ENCODE measurements at regions not wholly inside any gene's neighbourhood (a gene's known extent, or its start where the extent isn't known, plus 50 kb on each side); places are given as distances from the start of the nearest gene placed in this dataset.

DNA sequence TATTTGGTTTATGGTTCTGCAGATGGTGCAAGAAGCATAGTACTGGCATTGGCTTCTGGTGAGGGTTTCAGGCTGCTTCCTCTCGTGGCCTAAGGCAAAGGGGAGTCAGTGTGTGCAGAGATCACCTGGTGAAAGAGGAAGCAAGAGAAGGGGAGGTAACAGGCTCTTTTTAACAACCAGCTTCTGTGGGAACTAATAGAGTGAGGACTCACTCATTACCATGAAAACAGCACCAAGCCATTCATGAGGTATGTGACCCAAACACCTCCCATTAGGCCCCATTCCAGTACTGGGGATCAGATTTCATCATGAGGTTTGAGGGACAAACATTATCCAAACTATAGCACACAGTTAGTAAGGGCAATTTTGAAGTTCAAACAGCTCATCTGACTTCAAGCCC, 263.5 kb downstream of the TMEM38B start:
- TF ChIP-seq ZBTB7A (IDR thresholded peaks at IDR 0.05; ENCODE audit: low read depth) (no peak), YY1 (IDR thresholded peaks at IDR 0.05; ENCODE audit: low read depth) (no peak), NFIC (IDR thresholded peaks at IDR 0.05) (peak; percentile 25; the same call in 1 of the 2 replicates), CEBPB (IDR thresholded peaks at IDR 0.05) (no peak), FOXM1 (IDR thresholded peaks at IDR 0.05; ENCODE audit: borderline replicate concordance, low read depth) (no peak), EP300 (IDR thresholded peaks at IDR 0.05; ENCODE audit: borderline replicate concordance) (peak; percentile 22; the same call in 1 of the 2 replicates), CREB1 (IDR thresholded peaks at IDR 0.05; ENCODE audit: low read depth) (no peak), TEAD4 (IDR thresholded peaks at IDR 0.05) (0 out of 2 replicates have a peak, but pooled peaks have one; percentile 9), USF1 (IDR thresholded peaks at IDR 0.05) (no peak), RAD21 (IDR thresholded peaks at IDR 0.05; ENCODE audit: low read depth) (no peak), TAF1 (IDR thresholded peaks at IDR 0.05; ENCODE audit: low read depth) (no peak)
- TF ChIP-seq, protein P1, sequence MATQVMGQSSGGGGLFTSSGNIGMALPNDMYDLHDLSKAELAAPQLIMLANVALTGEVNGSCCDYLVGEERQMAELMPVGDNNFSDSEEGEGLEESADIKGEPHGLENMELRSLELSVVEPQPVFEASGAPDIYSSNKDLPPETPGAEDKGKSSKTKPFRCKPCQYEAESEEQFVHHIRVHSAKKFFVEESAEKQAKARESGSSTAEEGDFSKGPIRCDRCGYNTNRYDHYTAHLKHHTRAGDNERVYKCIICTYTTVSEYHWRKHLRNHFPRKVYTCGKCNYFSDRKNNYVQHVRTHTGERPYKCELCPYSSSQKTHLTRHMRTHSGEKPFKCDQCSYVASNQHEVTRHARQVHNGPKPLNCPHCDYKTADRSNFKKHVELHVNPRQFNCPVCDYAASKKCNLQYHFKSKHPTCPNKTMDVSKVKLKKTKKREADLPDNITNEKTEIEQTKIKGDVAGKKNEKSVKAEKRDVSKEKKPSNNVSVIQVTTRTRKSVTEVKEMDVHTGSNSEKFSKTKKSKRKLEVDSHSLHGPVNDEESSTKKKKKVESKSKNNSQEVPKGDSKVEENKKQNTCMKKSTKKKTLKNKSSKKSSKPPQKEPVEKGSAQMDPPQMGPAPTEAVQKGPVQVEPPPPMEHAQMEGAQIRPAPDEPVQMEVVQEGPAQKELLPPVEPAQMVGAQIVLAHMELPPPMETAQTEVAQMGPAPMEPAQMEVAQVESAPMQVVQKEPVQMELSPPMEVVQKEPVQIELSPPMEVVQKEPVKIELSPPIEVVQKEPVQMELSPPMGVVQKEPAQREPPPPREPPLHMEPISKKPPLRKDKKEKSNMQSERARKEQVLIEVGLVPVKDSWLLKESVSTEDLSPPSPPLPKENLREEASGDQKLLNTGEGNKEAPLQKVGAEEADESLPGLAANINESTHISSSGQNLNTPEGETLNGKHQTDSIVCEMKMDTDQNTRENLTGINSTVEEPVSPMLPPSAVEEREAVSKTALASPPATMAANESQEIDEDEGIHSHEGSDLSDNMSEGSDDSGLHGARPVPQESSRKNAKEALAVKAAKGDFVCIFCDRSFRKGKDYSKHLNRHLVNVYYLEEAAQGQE (IDR thresholded peaks at IDR 0.05; ENCODE audit: low read depth), result no peak

- no peak for TF ChIP-seq MAX (IDR thresholded peaks at IDR 0.05)
- TF ChIP-seq, protein P1 (IDR thresholded peaks at IDR 0.05; ENCODE audit: low read depth), result no peak
- no peak for TF ChIP-seq TEAD4 (IDR thresholded peaks at IDR 0.05)
- TF ChIP-seq CREB1 (IDR thresholded peaks at IDR 0.05; ENCODE audit: low read depth), result no peak
- no peak for TF ChIP-seq ZBTB7A (IDR thresholded peaks at IDR 0.05; ENCODE audit: low read depth)
- no peak for TF ChIP-seq EGR1 (IDR thresholded peaks at IDR 0.05)
- no peak for TF ChIP-seq RAD21 (IDR thresholded peaks at IDR 0.05; ENCODE audit: low read depth)
- no peak for TF ChIP-seq TCF12 (IDR thresholded peaks at IDR 0.05; ENCODE audit: low read depth)
- TF ChIP-seq USF1 (IDR thresholded peaks at IDR 0.05), result no peak
- TF ChIP-seq NFIC (IDR thresholded peaks at IDR 0.05), result no peak
- TF ChIP-seq TAF1 (IDR thresholded peaks at IDR 0.05; ENCODE audit: low read depth), result no peak
- no peak for TF ChIP-seq EP300 (IDR thresholded peaks at IDR 0.05; ENCODE audit: borderline replicate concordance)
- no peak for TF ChIP-seq CEBPB (IDR thresholded peaks at IDR 0.05)
- no peak for TF ChIP-seq YY1 (IDR thresholded peaks at IDR 0.05; ENCODE audit: low read depth)
- no peak for TF ChIP-seq FOXM1 (IDR thresholded peaks at IDR 0.05; ENCODE audit: borderline replicate concordance, low read depth)
Observed at GRCh38 chr9:105958587-105958986, 264.2 kb downstream of the TMEM38B start.

- TF ChIP-seq TAF1 (IDR thresholded peaks at IDR 0.05; ENCODE audit: low read depth) (no peak), NFIC (IDR thresholded peaks at IDR 0.05) (no peak), ZBTB7A (IDR thresholded peaks at IDR 0.05; ENCODE audit: low read depth) (no peak), TCF12 (IDR thresholded peaks at IDR 0.05; ENCODE audit: low read depth) (no peak), FOXM1 (IDR thresholded peaks at IDR 0.05; ENCODE audit: borderline replicate concordance, low read depth) (no peak), USF1 (IDR thresholded peaks at IDR 0.05) (no peak), RAD21 (IDR thresholded peaks at IDR 0.05; ENCODE audit: low read depth) (no peak), CREB1 (IDR thresholded peaks at IDR 0.05; ENCODE audit: low read depth) (no peak)
- TF ChIP-seq, protein P1 (IDR thresholded peaks at IDR 0.05; ENCODE audit: low read depth), result no peak
Observed at GRCh38 chr9:105959531-105959930, 265.2 kb downstream of the TMEM38B start.

GRCh38 chr9:105963343-105964099, 269.2 kb downstream of the TMEM38B start:
- no peak for TF ChIP-seq ZBTB7A (IDR thresholded peaks at IDR 0.05; ENCODE audit: low read depth)
- TF ChIP-seq CREB1 (IDR thresholded peaks at IDR 0.05; ENCODE audit: low read depth), result no peak
- no peak for TF ChIP-seq FOXM1 (IDR thresholded peaks at IDR 0.05; ENCODE audit: borderline replicate concordance, low read depth)
- no peak for TF ChIP-seq USF1 (IDR thresholded peaks at IDR 0.05)
- TF ChIP-seq, protein P1 (IDR thresholded peaks at IDR 0.05; ENCODE audit: low read depth), result no peak
- TF ChIP-seq NFIC (IDR thresholded peaks at IDR 0.05), result no peak
- TF ChIP-seq TEAD4 (IDR thresholded peaks at IDR 0.05), result no peak
- TF ChIP-seq EP300 (IDR thresholded peaks at IDR 0.05; ENCODE audit: borderline replicate concordance), result no peak
- TF ChIP-seq YY1 (IDR thresholded peaks at IDR 0.05; ENCODE audit: low read depth), result no peak
- no peak for TF ChIP-seq RAD21 (IDR thresholded peaks at IDR 0.05; ENCODE audit: low read depth)
- TF ChIP-seq EGR1 (IDR thresholded peaks at IDR 0.05), result no peak
- no peak for TF ChIP-seq TAF1 (IDR thresholded peaks at IDR 0.05; ENCODE audit: low read depth)
- TF ChIP-seq CEBPB (IDR thresholded peaks at IDR 0.05), result no peak
- no peak for TF ChIP-seq MAX (IDR thresholded peaks at IDR 0.05)
- no peak for TF ChIP-seq TCF12 (IDR thresholded peaks at IDR 0.05; ENCODE audit: low read depth)
